Nephron progenitor cell (in vitro differentiated cells): ENCODE measurements at regions not wholly inside any gene's neighbourhood (a gene's known extent, or its start where the extent isn't known, plus 50 kb on each side); places are given as distances from the start of the nearest gene placed in this dataset.

Source experiments
- DNase-seq: peaks from one replicate; pipeline ENCODE4 v3.0.0; 2021
- H3K27ac Mint-ChIP-seq: 2 replicates; pipeline ENCODE4 v1.8.0; 2021; ENCODE audit warnings: mild to moderate bottlenecking, moderate library complexity, mixed read lengths
- H3K27me3 Mint-ChIP-seq: 2 replicates; pipeline ENCODE4 v1.8.0; 2021; ENCODE audit warnings: mild to moderate bottlenecking, low read depth, mixed read lengths; ENCODE audit not compliant: poor library complexity
- H3K36me3 Mint-ChIP-seq: 2 replicates; pipeline ENCODE4 v1.8.0; 2021; ENCODE audit warnings: low read depth, mixed read lengths
- H3K4me1 Mint-ChIP-seq: 2 replicates; pipeline ENCODE4 v1.8.0; 2021; ENCODE audit warnings: mixed read lengths
- H3K4me3 Mint-ChIP-seq: 2 replicates; pipeline ENCODE4 v1.8.0; 2021; ENCODE audit warnings: mild to moderate bottlenecking, moderate library complexity, mixed read lengths
- H3K9me3 Mint-ChIP-seq: 2 replicates; pipeline ENCODE4 v1.8.0; 2021; ENCODE audit warnings: mild to moderate bottlenecking, moderate library complexity, mixed read lengths
- CTCF ChIP-seq: fragments of 200-600 bp; sonication (generic); IDR thresholded peaks from 2 replicates; pipeline ENCODE4 v1.5.0; 2021; ENCODE audit warnings: antibody characterized with exemption

GRCh38 chr2:145325485-145325884 is 805.6 kb upstream of the ZEB2 start:
- no peak for TF ChIP-seq CTCF
- Mint-ChIP-seq H3K27me3 (no peaks in the 10 kb centered on the region), H3K36me3 (no peaks in the 10 kb centered on the region), H3K27ac (no peak overlapping the region), H3K9me3 (no peaks in the 10 kb centered on the region), H3K4me3 (no peak overlapping the region), H3K4me1 (no peaks in the 10 kb centered on the region)
- DNase-seq, result no peak

GRCh38 chr2:145324748-145325147 is 804.8 kb upstream of the ZEB2 start:
- Mint-ChIP-seq H3K27ac (no peak overlapping the region), H3K9me3 (no peaks in the 10 kb centered on the region), H3K4me1 (no peaks in the 10 kb centered on the region), H3K4me3 (no peak overlapping the region), H3K36me3 (no peaks in the 10 kb centered on the region), H3K27me3 (no peaks in the 10 kb centered on the region)
- no peak for DNase-seq
- TF ChIP-seq CTCF, result no peak

GRCh38 chr2:145323512-145323911 is 803.6 kb upstream of the ZEB2 start:
- Mint-ChIP-seq H3K4me1 (no peaks in the 10 kb centered on the region), H3K9me3 (no peaks in the 10 kb centered on the region), H3K4me3 (no peak overlapping the region), H3K27ac (no peak overlapping the region), H3K27me3 (no peaks in the 10 kb centered on the region), H3K36me3 (no peaks in the 10 kb centered on the region)
- no peak for DNase-seq
- TF ChIP-seq CTCF, result no peak

GRCh38 chr2:145321344-145321743 is 801.4 kb upstream of the ZEB2 start:
- Mint-ChIP-seq H3K27me3 (no peaks in the 10 kb centered on the region), H3K9me3 (no peaks in the 10 kb centered on the region)
- no peak for TF ChIP-seq CTCF

GRCh38 chr2:145316496-145316895 is 796.6 kb upstream of the ZEB2 start:
- Mint-ChIP-seq H3K9me3 (peaks cover 10% of the 10 kb centered on the region), H3K4me1 (no peaks in the 10 kb centered on the region), H3K27me3 (no peaks in the 10 kb centered on the region), H3K36me3 (peaks cover 6% of the 10 kb centered on the region), H3K4me3 (no peak overlapping the region), H3K27ac (no peak overlapping the region)
- TF ChIP-seq CTCF, result no peak
- DNase-seq, result no peak

More at GRCh38 chr2:145321344-145321743, 801.4 kb upstream of the ZEB2 start:
- Mint-ChIP-seq H3K4me1 (no peaks in the 10 kb centered on the region), H3K36me3 (no peaks in the 10 kb centered on the region), H3K27ac (no peak overlapping the region), H3K4me3 (no peak overlapping the region)
- no peak for DNase-seq

- H3K4me3 Mint-ChIP-seq, result no peak overlapping the region
- no peak for DNase-seq
- H3K36me3 Mint-ChIP-seq, result peaks cover 12% of the 10 kb centered on the region
- no peaks in the 10 kb centered on the region for H3K27me3 Mint-ChIP-seq
- H3K4me1 Mint-ChIP-seq, result no peaks in the 10 kb centered on the region
- no peak for TF ChIP-seq CTCF
- no peak overlapping the region for H3K27ac Mint-ChIP-seq
- peaks cover 16% of the 10 kb centered on the region for H3K9me3 Mint-ChIP-seq
Measured at GRCh38 chr2:145315053-145315452, 795.1 kb upstream of the ZEB2 start.
